Activated CD4-positive, alpha-beta T cell treated with anti-CD3 and anti-CD28 coated beads for 24 hours (primary cell): ENCODE measurements at regions not wholly inside any gene's neighbourhood (a gene's known extent, or its start where the extent isn't known, plus 50 kb on each side); places are given as distances from the start of the nearest gene placed in this dataset.

Source experiments
- DNase-seq, 2 donors: peaks; one replicate each; pipeline ENCODE4 v3.0.0-alpha.2; 2020; ENCODE audit warnings: low read depth in 2 of 2

DNA sequence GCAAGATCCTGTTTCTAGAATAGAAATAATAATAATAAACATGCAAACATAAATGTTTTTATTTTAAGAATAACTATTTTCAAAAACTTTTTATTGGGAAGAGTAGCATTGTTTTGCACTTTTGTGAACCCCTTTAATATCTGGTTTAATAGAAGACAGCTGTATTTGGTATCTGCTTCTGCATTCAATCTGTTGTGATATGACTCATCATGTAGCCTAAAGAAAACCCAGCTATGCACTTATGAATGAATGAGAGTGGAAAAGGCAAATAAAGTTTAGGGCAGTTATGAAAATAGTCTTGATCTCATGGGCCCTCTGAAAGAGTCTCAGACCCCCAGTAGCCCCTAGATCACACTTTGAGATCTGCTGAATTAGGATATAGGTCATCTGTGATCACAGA, 100.4 kb upstream of the PPP2R3A start:
- DNase-seq, result no peak

DNA sequence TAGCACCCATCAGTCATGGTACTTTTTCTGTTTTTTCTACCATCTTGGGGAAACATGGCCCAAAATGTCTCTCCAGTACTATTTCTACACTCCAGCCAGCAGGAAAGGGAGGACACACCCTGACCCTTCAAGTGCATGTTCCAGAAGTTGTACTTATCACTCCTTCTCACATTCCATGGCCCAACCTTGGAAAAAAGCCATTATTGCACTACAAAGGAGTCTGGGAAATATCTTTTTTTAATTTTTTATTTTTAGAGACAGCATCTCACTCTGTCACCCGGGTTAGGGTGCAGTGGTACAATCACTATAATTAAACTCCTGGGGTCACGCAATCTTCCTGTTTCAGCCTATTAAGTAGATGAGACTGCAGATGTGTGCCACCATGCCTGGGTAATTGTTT, 100.0 kb upstream of the PPP2R3A start:
- DNase-seq, result no peak

DNA sequence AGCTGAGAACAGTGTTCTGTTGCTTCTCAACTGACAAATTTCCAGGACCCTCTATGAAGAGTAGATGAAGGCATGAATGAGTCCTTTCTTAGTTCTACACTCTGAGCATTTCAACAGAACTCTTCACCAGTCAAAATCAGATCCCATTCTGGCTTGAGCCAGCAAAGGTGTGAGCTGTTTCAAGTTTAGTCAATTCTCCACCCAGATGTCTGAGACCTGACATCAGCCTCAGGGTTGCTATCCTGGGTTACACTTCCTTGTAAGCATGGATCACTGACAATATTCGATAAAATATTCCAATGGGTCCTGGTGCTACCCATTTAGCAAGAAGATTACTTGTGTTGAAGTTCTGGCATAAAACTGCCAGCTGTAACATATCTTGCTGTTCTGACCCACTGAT, 97.6 kb upstream of the PPP2R3A start:
- no peak for DNase-seq

DNA sequence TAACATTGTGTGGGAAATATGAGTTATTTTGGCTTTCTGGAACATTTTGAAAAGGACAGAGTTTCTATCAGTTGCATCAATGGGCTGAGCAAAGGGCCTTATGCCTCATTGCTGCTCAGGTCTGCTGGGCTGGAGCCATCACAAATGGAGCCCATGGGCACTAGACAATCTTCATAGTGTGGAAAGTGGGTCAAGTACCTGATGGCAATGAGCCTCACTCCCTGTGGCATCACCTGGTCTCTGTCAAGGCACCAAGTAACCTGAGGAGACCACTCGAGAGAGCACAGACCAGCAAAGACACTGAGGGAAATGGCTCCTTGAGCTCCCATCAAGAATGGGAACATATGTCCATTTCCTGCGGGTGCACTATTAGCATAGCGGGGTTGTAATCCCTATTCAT, 96.7 kb upstream of the PPP2R3A start:
- DNase-seq, result no peak

DNA sequence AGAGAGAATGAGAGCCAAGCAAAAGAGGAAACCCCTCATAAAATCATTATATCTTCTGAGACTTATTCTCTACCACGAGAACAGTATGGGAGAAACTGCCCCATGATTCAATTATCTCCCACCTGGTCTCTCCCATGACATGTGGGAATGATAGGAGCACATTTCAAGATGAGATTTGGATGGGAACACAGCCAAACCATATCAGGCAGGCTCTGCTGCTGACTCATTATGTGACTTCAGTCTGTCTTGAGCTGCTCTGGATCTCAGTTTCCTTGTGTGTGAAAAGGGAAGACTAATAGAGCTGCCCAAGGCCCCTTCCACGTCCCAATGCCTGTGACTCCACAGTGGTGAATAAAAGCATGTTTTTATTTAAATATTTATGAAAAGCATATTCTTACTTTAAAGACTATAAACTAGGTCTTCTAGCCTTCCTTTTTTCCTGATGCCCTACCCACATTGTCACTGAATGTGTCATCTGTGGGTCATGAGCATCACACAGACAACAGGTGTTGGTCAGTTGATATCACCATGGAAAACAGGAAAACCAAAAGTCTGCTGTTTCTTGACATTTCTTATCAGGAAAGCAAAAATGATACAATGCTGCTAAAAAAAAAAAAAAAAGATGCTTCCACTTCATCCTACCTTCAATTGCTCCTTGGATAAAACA, 96.0 kb upstream of the PPP2R3A start:
- DNase-seq, result no peak

DNA sequence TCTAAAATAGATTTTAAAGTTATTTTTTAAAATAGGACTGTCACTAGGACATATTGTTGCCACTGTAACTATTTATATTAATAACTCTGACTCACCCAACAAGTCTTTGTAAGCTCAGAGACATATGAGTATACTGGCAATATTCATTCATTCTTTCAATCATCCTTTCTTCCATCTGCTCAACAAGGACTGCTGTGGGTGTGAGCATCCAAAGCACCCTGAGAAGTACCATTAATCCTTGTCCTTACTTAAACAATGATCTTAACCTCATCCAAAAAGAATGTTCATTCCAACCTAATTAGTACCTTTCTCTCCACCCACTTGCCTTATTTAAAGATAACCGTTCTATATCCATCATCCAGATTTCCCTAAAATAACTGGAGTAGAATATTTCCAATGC, 94.2 kb upstream of the PPP2R3A start:
- no peak for DNase-seq

DNA sequence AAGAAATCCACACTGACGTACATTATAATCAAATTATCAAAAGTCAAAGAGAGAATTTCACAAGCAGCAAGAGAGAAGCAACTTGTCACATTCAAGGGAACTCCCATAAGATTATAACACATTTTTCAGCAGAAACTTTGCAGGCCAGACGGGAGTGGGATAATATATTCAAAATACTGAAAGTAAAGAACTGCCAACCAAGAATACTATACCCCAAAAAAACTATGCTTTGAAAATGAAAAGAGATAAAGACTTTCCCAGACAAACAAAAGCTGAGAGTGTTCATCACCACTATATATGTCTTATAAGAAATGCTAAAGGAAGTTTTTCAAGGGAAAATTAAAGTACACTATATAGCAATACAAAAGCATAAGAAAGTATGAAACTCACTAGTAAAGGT, 91.5 kb upstream of the PPP2R3A start:
- DNase-seq, result no peak

DNA sequence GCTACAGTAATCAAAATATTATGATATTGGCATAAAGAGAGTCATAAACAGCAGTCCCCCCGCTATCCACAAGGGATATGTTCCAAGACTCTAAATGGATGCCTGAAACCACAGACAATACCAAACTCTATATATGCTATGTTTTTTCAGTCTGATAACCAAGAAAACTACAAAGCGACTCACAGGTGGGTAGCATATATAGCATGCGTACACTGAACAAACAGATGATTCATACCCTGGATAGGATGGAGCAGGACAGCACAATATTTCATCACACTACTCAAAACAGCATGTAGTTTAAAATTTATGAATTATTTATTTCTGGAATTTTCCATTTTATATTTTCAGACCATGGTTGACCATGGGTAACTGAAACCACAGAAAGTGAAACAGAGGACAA, 87.0 kb upstream of the PPP2R3A start:
- no peak for DNase-seq

DNA sequence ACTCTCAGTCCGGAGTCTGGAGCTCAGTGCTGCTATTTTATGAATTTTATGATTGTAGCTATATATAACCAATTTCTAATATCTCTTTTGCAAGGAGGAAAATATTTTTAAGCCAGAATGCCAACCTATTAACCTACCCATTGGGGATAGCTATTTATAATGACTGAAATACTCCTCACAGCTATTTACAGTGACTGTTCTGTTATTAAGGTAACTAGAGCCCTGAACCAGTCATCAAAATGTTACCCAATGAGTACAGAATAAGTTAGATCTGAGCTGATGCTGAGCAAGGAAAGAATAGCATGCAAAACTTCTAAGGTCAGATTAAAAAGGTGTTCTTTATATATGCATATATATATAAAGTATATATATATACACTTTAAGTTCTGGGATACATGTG, 79.6 kb upstream of the PPP2R3A start:
- DNase-seq, result no peak

DNA sequence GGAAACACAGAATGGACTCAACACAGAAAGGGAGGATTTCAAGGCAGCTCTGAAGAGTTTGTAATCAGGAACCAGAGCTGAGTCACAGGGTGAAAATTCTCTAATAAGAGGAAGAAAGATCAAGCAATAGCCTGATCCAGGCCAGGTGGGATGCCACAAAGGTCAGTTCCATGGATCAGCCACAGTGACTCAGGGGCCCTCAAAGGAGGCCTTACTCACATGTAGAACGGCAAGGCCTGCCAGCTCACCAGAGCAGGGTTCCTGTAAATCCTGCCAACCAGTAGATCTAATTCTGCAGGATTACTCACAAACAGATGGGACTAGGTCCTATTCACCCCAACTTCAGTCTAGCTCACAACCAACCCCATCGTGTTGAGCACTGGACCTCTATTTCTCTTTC, 78.3 kb upstream of the PPP2R3A start:
- DNase-seq, result no peak

DNA sequence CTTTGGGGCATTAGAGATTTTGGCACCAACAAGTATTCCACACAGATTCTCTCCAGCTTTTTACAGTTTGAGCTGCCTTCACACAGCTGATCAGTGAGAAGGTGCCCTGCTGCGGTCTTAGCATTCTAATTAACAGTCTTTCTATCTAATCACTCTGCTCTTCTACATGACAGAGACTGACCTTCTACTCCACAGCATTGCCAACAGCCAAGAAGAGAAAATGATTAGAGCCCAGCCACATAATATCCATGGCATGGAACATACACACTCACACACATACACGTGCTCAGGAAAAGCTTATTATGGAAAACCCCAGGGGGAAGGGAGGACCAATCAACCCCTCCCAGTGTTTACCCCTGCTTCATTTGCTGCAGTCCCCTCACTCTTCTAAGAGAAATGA, 76.1 kb upstream of the PPP2R3A start:
- DNase-seq, result no peak

DNA sequence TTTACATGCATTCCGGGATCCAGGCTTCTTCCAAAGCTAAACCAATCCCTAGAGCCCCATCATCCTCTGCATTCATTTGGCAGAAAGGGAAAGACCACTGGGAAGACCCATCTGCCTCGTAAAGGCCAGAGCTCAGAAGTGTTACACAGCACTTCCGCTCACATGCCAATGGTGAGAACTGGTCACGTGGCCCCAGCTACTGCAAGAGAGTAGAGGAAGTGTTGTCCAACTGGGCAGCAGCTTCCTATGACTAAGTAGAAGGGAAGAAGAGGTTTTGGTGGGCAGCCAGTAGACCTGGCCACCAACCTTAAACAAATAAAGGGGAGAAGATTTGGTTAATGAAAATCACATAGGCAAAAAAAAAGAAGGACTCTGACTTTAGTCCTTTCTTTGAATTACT, 74.4 kb upstream of the PPP2R3A start:
- DNase-seq, result no peak

DNA sequence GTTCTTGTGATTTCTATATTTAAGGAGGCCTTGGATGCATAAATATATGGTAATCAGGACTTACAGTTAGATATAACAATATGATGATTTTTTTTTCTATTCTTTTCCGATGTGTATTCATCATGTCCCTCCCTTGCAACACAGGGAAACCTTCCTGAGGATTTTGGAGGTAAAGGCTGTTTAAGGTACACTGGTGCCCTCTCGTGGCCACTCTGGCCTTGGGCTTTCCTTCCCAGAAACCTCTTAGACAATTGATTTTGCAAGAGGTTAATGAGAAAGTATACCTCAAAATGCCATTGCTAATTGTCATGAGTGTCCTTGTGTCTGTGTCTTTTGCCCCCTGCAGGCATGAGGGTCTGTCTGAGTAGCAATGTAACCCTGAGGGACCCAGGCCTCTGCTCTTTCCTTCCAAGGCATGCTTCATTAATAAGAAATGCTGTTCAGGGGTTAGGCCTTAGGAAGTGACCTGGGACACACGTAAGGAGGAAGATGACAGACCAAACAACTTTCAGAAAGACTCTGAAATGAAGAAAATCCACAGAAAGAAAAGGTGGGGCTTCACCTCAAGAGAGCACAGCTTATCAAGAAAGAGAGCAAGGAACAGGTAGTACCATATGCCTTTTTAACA, 70.3 kb upstream of the PPP2R3A start:
- peak; percentile 3 to 41 for DNase-seq

DNA sequence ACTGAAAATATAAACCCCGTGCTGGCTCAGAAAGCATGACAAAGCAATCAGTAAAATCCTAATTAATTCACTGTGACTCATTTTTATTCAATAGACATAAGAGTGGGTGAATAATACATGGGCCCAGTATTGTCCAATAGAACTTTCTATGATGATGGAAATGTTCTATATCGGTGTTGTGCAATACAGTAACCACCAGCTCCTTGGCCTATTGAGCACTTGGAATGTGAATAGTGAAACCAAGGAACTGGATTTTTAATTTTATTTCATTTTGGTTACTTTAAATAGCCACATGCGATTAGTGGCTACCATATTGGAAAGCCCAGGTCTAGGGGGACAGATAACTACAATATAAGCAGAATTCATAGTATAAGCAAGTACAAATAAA, 69.8 kb upstream of the PPP2R3A start:
- DNase-seq, result no peak

DNA sequence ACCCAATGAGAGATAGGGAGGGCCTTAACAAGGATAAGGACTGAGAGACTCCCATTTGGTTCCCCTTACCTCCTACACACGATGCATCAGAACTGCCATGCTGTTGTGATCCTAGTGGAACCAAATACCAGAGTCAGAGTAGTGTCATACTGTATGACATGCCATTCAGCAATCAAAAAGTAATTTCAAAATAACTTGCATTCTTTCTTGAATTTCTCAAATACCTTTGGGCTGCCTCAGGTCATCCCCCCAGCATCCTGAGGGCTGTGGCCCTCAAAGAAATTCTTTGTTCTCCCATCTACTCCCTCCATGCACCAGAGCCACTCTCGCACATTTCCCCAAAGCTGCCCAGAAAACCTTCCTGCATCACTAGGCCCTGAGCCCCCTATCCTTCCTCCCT, 68.9 kb upstream of the PPP2R3A start:
- DNase-seq, result no peak

DNA sequence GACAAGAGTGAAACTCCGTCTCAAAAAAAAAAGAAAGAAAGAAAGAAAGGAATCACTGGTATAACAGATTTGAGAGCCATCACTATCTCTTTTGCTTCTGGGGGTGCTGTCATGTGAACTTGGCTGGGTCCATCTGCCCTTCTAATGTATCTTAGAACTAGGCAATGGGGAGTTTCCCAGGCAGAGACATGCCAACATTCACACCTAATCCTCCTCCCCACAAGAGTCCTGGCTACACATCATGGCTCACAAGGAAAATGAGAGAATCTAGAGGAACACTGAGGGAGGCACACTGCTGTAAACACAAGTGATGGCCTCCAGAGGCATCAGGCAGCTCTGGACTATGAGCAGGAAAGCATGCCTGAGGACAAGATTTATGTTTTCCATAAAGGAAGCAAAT, 67.8 kb upstream of the PPP2R3A start:
- DNase-seq, result no peak

DNA sequence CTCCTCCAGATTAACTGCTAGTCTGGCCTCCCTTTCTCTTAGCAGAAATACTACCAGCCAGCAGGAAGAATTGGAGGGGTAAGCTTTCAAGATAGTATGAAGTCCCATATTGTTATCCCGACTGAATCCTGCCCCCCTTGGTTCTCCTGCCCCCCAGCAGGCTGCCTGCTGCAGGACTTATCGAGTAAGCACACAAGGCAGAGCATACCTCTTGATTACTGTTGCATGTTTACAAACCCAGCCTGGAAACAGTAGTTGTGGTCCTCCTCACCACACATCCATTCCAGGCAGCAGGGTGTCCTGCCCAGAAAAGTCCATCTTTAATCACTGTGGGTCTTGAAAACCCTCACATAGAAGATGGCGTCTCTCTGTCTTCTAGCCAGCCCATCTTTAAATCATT, 66.8 kb upstream of the PPP2R3A start:
- no peak for DNase-seq

DNA sequence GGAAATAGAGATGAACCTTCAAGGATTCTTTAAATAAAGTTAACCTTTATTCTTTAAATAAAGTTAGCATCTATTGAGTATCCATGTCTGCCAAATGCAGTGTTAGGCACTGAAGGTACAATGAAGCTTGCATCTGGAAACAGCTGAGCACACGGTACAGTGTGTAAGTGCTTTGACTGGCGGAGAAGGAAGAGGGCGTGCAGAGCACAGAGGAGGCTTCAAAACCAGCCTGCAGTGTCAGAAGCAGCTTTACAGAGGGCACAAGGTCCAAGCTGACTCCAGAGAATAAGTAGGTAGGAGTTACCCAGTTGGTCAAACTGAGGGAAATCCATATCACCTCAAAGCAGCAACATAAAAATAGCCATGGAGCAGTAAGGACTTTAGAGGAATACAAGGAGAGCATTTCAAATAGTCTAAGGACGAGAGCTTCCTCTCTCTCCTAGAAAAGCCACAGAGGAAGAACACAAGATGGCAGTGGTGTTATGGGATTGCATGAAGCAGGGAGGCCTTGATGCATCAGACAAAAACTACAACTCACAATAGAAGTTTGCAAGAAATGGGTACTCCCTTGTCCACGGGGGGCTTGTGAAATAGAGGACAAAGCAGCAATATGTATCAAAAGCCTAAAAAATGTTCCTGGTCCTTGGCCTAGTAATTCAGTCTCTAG, 60.3 kb upstream of the PPP2R3A start:
- no peak for DNase-seq

DNA sequence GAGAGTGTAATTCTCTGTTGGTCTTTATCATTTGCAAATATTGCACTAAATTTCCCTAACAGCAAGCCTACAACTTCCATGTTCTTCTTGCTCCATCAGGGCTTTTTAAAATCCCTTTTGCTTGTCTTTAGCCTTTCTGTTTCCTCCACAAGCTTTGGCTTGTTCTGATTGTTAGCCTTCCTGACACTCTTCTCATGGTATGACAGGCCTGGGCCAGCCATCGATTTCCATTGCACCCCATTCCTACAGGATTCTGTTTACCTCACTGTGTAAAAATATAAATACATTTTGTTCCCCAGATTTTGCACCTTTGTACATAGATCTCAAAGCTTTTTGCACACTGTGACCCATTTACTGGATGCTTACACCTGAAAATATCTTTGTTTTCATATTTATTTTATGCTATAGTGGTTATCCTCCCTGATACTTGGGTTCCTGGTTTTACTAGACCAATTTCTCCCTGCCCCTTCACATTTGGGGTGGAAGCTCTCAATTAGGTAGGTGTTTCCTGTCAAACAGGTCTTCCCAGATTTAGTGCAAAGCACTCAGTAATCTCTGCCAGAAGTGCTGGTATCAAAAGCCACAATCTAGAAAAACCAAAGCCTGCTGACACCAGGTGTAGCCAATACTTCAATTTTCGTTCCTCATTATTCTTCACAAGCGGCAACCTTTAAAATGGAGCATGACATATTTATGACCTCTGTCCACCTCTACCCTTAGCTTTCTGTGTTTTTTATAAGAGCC, 57.9 kb upstream of the PPP2R3A start:
- DNase-seq, result no peak

DNA sequence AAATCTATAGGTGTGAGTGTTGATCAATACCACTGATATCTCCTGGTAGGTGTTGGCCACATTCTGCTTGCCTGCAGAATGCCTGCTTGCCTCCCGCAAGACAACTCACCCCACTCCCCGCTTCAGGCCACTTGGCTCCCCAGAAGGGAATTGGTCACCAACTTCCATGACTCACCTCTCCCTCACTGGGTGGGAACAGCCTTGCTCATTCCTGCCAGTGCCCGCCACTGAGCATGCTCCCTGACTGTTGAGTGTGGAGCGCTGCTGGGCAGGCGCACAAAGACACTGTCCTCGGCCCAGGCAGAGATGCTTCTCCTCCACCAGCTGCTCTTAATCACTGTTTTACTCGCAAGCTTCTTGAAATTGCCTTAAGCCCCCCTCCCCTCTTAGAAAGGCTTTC, 57.3 kb upstream of the PPP2R3A start:
- DNase-seq, result no peak

DNA sequence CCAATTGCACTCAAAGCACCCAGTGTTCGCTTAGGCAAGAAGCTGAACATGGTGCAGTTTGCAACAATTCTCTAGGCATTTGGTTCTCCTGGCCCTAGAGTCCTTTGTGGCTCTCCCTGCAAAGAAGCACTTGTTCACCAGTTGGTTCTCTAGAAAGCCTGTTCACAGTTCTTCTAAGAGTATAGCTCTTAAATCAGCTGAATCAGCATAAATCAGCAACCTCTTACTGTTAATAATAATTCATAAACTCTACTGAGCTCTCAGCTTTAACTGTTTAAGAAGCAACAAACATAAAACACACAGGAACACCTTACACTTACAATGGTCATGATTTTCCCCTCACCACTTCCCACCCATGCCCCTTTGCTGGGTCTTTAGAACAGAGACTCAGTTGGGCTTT, 56.8 kb upstream of the PPP2R3A start:
- DNase-seq, result no peak

DNA sequence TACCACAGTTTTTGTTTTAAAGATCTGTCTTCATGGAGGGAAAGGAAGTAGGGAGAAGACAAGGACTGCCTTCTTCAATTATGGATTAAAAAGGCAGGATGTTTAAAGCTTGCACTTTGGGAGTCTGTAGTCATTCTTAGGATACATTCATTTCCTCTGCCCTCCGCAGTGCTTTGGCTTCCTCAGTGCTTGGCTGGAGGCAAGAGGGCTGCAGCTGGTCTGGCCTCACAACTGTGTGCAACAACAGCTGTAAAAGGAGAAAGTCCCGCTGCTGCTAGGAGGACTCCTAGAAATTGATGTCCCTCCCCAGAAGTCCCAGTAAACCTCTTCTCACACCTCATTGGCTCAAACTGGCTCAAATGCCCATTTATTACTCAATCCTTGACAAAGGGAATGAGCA, 54.4 kb upstream of the PPP2R3A start:
- DNase-seq, result no peak

DNA sequence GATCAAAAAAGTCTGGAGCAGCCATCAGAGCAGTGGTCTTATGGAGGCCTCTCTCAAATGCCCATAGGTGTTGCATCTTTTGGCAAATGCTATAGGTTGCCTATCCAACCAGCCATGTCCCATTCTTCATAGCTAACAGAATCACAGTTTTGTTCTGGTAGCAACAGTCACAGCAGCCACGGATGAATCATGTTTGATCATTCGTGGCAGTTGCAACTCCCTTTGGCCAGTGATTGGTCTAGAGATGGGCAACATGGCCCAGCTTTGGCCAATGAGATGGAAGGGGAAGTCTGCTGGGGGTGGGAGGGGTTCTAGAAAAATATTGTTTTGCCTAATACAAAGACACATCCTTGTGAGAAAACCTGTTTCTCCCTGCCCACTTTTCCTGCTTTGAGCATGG, 50.3 kb upstream of the PPP2R3A start:
- no peak for DNase-seq
